Uterus (tissue), 3 donors: ENCODE measurements at regions not wholly inside any gene's neighbourhood (a gene's known extent, or its start where the extent isn't known, plus 50 kb on each side); places are given as distances from the start of the nearest gene placed in this dataset.

Source experiments
- DNase-seq, 2 donors: peaks; one replicate each; pipeline ENCODE4 v3.0.0-alpha.2; 2019 to 2020
- H3K27ac ChIP-seq, 2 donors: fragments of 200-600 bp; sonication (generic); 1 replicate in 1 of 2; 2 replicates in 1 of 2; pipeline ENCODE4 v1.5.1; 2016 to 2018
- H3K27me3 ChIP-seq, 2 donors: fragments of 200-600 bp; sonication (generic); one replicate each; pipeline ENCODE4 v1.5.1; 2018 to 2019; ENCODE audit warnings: control low read depth in 1 of 2
- H3K36me3 ChIP-seq, 2 donors: fragments of 200-600 bp; sonication (generic); one replicate each; pipeline ENCODE4 v1.5.1; 2019; ENCODE audit warnings: control low read depth in 1 of 2
- H3K4me1 ChIP-seq, 2 donors: fragments of 200-600 bp; sonication (generic); one replicate each; pipeline ENCODE4 v1.5.1; 2018 to 2019; ENCODE audit warnings: control low read depth in 1 of 2
- H3K4me3 ChIP-seq, 2 donors: fragments of 200-600 bp; sonication (generic); 1 replicate in 1 of 2; 2 replicates in 1 of 2; pipeline ENCODE4 v1.5.1; 2018 to 2019; ENCODE audit warnings: mild to moderate bottlenecking in 1 of 2
- H3K9me3 ChIP-seq, 2 donors: fragments of 200-600 bp; sonication (generic); one replicate each; pipeline ENCODE4 v1.5.1; 2019; ENCODE audit warnings: control low read depth in 1 of 2
- CTCF ChIP-seq, 4 experiments: fragments of 200-600 bp in 2 of 4; fragments of 450-650 bp in 2 of 4; sonication (generic) in 2 of 4; IDR thresholded peaks; one replicate each; pipeline ENCODE4 v1.5.1; 2016 to 2019; ENCODE audit warnings: antibody characterized with exemption in 4 of 4, mild to moderate bottlenecking in 2 of 4, moderate library complexity in 1 of 4
- POLR2A ChIP-seq, 2 donors: fragments of 450-650 bp; IDR thresholded peaks; one replicate each; pipeline ENCODE4 v1.6.1; 2016; ENCODE audit warnings: antibody characterized with exemption in 2 of 2, mild to moderate bottlenecking in 1 of 2, moderate library complexity in 1 of 2
- intact Hi-C: fragments of 100-400 bp; cut with DNase I; formaldehyde crosslinking; loops from one replicate; pipeline ENCODE4 v1.15.1; 2023; ENCODE audit warnings: low total_unique reads
- donor health status: DM: yes; HTN: yes; CAD: no.

DNA sequence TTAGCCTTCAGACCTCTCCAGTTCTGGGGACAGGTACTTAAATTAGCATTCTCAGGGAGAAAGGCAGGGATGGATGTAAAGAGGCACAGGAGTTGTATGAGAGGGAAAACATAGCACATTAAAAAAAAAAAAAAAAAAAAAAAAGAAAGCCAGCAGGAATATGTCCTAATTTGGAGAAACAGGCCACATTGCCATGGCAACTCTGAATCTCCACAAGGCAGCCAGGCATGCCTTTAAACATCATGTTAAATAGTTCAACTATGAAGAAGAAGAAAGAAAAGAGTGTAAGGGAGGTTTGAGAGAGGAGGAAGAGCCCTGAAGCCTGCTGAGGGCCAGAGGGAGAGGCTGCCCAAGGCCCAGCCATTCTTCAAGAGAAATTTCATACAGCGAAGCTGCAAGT, 145.8 kb downstream of the GRIN2B start:
- no peaks in the 10 kb centered on the region for H3K4me1 ChIP-seq
- TF ChIP-seq CTCF (IDR thresholded peaks at IDR 0.05) (no peak), POLR2A (IDR thresholded peaks at IDR 0.05) (no peak)
- DNase-seq, result no peak
- no peak overlapping the region for H3K4me3 ChIP-seq
- intact Hi-C loops, result no loop called here
- H3K9me3 ChIP-seq, result no peaks in the 10 kb centered on the region
- no peaks in the 10 kb centered on the region for H3K27me3 ChIP-seq
- H3K36me3 ChIP-seq, result no peaks in the 10 kb centered on the region
- H3K27ac ChIP-seq, result no peak overlapping the region

DNA sequence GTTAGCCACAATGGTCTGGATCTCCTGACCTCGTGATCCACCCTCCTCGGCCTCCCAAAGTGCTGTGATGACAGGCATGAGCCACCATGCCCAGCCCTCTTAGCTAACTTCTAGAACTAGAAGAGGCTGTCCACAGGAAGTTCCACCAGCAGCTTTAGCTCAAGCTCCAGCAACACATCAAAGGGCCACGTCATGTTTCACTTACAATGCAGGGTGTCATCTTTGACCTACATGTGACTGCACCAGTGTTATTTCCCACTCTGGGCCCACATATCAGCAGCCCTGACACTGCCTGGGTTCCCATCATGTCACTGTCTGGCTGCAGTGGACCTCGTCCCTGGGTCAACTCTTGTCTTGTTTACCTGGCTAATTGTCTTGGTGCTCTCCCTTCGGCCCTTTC, 147.2 kb downstream of the GRIN2B start:
- intact Hi-C loops, result no loop called here
- no peaks in the 10 kb centered on the region for H3K36me3 ChIP-seq
- no peaks in the 10 kb centered on the region for H3K4me1 ChIP-seq
- H3K27me3 ChIP-seq, result no peaks in the 10 kb centered on the region
- no peak for TF ChIP-seq CTCF (IDR thresholded peaks at IDR 0.05)
- TF ChIP-seq POLR2A (IDR thresholded peaks at IDR 0.05), result no peak
- H3K9me3 ChIP-seq, result no peaks in the 10 kb centered on the region
- no peak overlapping the region for H3K27ac ChIP-seq
- no peak overlapping the region for H3K4me3 ChIP-seq
- DNase-seq, result no peak

DNA sequence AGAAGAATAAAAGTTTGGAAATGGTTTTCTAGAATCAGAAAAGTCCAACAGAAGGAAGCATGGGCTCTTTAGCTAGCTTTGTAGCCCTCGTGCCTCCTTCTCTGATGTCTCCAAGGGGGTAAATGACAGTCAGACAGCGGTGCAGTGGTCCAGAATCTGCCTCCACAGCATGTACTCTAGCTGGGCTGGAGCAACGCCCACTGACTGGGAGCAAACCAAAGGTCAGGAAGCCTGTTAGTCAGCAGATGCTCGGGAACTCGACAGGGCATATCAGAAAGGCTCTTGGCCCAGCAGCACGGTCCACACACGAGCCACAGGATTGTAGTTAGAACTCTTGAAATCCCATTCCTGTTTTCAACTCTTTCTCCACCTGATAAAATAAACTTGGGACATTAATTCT, 164.3 kb downstream of the GRIN2B start:
- H3K4me3 ChIP-seq, result no peak overlapping the region
- no peaks in the 10 kb centered on the region for H3K9me3 ChIP-seq
- intact Hi-C loops, result no loop called here
- TF ChIP-seq POLR2A (IDR thresholded peaks at IDR 0.05) (no peak), CTCF (IDR thresholded peaks at IDR 0.05) (no peak)
- no peaks in the 10 kb centered on the region for H3K4me1 ChIP-seq
- no peak overlapping the region for H3K27ac ChIP-seq
- H3K36me3 ChIP-seq, result no peaks in the 10 kb centered on the region
- H3K27me3 ChIP-seq, result no peaks in the 10 kb centered on the region
- no peak for DNase-seq

GRCh38 chr12:13816394-13816793, 165.0 kb downstream of the GRIN2B start:
- no peak for DNase-seq
- intact Hi-C loops, result no loop called here

GRCh38 chr12:13812168-13812567, 169.2 kb downstream of the GRIN2B start:
- TF ChIP-seq CTCF (IDR thresholded peaks at IDR 0.05), result no peak
- no peak for TF ChIP-seq POLR2A (IDR thresholded peaks at IDR 0.05)
- no peak overlapping the region for H3K27ac ChIP-seq
- intact Hi-C loops, result no loop called here
- H3K9me3 ChIP-seq, result no peaks in the 10 kb centered on the region
- no peaks in the 10 kb centered on the region for H3K4me1 ChIP-seq
- no peak for DNase-seq
- no peaks in the 10 kb centered on the region for H3K27me3 ChIP-seq
- H3K4me3 ChIP-seq, result no peak overlapping the region
- no peaks in the 10 kb centered on the region for H3K36me3 ChIP-seq

More at GRCh38 chr12:13816394-13816793, 165.0 kb downstream of the GRIN2B start:
- no peak overlapping the region for H3K4me3 ChIP-seq
- no peaks in the 10 kb centered on the region for H3K27me3 ChIP-seq
- no peak overlapping the region for H3K27ac ChIP-seq
- TF ChIP-seq POLR2A (IDR thresholded peaks at IDR 0.05) (no peak), CTCF (IDR thresholded peaks at IDR 0.05) (no peak)
- no peaks in the 10 kb centered on the region for H3K36me3 ChIP-seq
- no peaks in the 10 kb centered on the region for H3K9me3 ChIP-seq
- H3K4me1 ChIP-seq, result no peaks in the 10 kb centered on the region
